IMR-90 (cell line): ENCODE measurements at regions not wholly inside any gene's neighbourhood (a gene's known extent, or its start where the extent isn't known, plus 50 kb on each side); places are given as distances from the start of the nearest gene placed in this dataset.

Experiments
- ATAC-seq: fragments of 200-7000 bp; cut with Tn5 transposase; 2 replicates; pipeline ENCODE4 v1.9.1; 2020; ENCODE audit warnings: low read depth, mild to moderate bottlenecking, moderate library complexity
- BruUV-seq: library from RNA; stranded (reverse); fragments of 400-500 nt; replicated peaks from 2 replicates; lab custom pipeline; 2021; lab: Mats Ljungman, UMichigan
- CTCF ChIA-PET: fragments of 300-600 bp; formaldehyde crosslinking; extraction: SDS; loops from one replicate; lab custom pipeline; 2021; ENCODE audit warnings: antibody characterized with exemption; lab: Yijun Ruan, JAX
- POLR2A ChIA-PET: fragments of 300-600 bp; sonication (Branson Sonifier 250); formaldehyde crosslinking; loops from one replicate; lab custom pipeline; 2022; ENCODE audit warnings: antibody characterized with exemption; ENCODE audit not compliant: unreplicated experiment; lab: Charles Lee
- DNase-seq: peaks from one replicate; pipeline ENCODE4 v3.0.0; 2013
- H2AFZ ChIP-seq: replicated peaks from 2 replicates; pipeline ENCODE3; 2013; ENCODE audit warnings: low read length, mild to moderate bottlenecking; ENCODE audit not compliant: poor library complexity
- H2AK5ac ChIP-seq: 2 replicates; pipeline ENCODE4 v1.6.1; 2013; ENCODE audit warnings: low read depth, low read length, inconsistent platforms
- H2AK9ac ChIP-seq: replicated peaks from 2 replicates; pipeline ENCODE3; 2013; ENCODE audit warnings: mild to moderate bottlenecking, low read depth, low read length, moderate library complexity; ENCODE audit not compliant: poor library complexity
- H2BK120ac ChIP-seq: 2 replicates; pipeline ENCODE4 v1.6.1; 2013; ENCODE audit warnings: low read depth, low read length, inconsistent platforms
- H2BK15ac ChIP-seq: 3 replicates; pipeline ENCODE4 v1.6.1; 2013; ENCODE audit warnings: low read depth, low read length, inconsistent platforms
- H2BK20ac ChIP-seq: 2 replicates; pipeline ENCODE4 v1.6.1; 2013; ENCODE audit warnings: low read depth, mild to moderate bottlenecking, inconsistent platforms, low read length, moderate library complexity
- H2BK5ac ChIP-seq: 2 replicates; pipeline ENCODE4 v1.6.1; 2013; ENCODE audit warnings: mild to moderate bottlenecking, low read depth, low read length, inconsistent platforms; ENCODE audit not compliant: poor library complexity, severe bottlenecking
- H3K14ac ChIP-seq: replicated peaks from 2 replicates; pipeline ENCODE4 v1.6.1; 2013; ENCODE audit warnings: low read depth, low read length, inconsistent platforms
- H3K18ac ChIP-seq: 2 replicates; pipeline ENCODE4 v1.6.1; 2013; ENCODE audit warnings: low read depth, low read length, control low read depth
- H3K23ac ChIP-seq: 2 replicates; pipeline ENCODE4 v1.6.1; 2013; ENCODE audit warnings: low read depth, low read length, inconsistent platforms
- H3K27ac ChIP-seq: 2 replicates; pipeline ENCODE4 v1.5.1; 2013; ENCODE audit warnings: mild to moderate bottlenecking, control low read depth, low read length; ENCODE audit not compliant: insufficient read depth
- H3K27me3 ChIP-seq: 2 replicates; pipeline ENCODE4 v1.6.1; 2013; ENCODE audit warnings: low read length; ENCODE audit not compliant: control insufficient read depth, insufficient read depth
- H3K36me3 ChIP-seq: 2 replicates; pipeline ENCODE4 v1.6.1; 2013; ENCODE audit warnings: low read length, mixed read lengths; ENCODE audit not compliant: control insufficient read depth, insufficient read depth
- H3K4ac ChIP-seq: 2 replicates; pipeline ENCODE4 v1.6.1; 2013; ENCODE audit warnings: low read depth, low read length, inconsistent platforms
- H3K4me1 ChIP-seq: 2 replicates; pipeline ENCODE4 v1.6.1; 2013; ENCODE audit warnings: low read length, mixed read lengths; ENCODE audit not compliant: control insufficient read depth, insufficient read depth
- H3K4me2 ChIP-seq: 2 replicates; pipeline ENCODE4 v1.6.1; 2013; ENCODE audit warnings: low read depth, mild to moderate bottlenecking, control low read depth, low read length, moderate library complexity
- H3K4me3 ChIP-seq: 2 replicates; pipeline ENCODE4 v1.5.1; 2013; ENCODE audit warnings: low read depth, mild to moderate bottlenecking, control low read depth, low read length, moderate library complexity; ENCODE audit not compliant: insufficient read depth
- H3K56ac ChIP-seq: 2 replicates; pipeline ENCODE4 v1.6.1; 2013; ENCODE audit warnings: low read length, inconsistent platforms; ENCODE audit not compliant: insufficient read depth; ENCODE audit errors: extremely low read depth
- H3K79me1 ChIP-seq, 2 experiments: 2 replicates each; pipeline ENCODE4 v1.6.1; 2013; ENCODE audit warnings: low read length in 2 of 2, inconsistent platforms in 1 of 2, low read depth in 1 of 2
- H3K9ac ChIP-seq: 2 replicates; pipeline ENCODE4 v1.6.1; 2013; ENCODE audit warnings: low read depth, low read length, control low read depth
- H3K9me1 ChIP-seq: 2 replicates; pipeline ENCODE4 v1.6.1; 2013; ENCODE audit warnings: low read length, inconsistent platforms; ENCODE audit not compliant: insufficient read depth
- H3K9me3 ChIP-seq: 2 replicates; pipeline ENCODE4 v1.6.1; 2013; ENCODE audit warnings: low read length; ENCODE audit not compliant: control insufficient read depth, insufficient read depth
- H4K20me1 ChIP-seq: 2 replicates; pipeline ENCODE4 v1.6.1; 2013; ENCODE audit warnings: low read length, inconsistent platforms; ENCODE audit not compliant: insufficient read depth
- H4K5ac ChIP-seq: 2 replicates; pipeline ENCODE4 v1.6.1; 2013; ENCODE audit warnings: mild to moderate bottlenecking, low read depth, low read length, control low read depth
- H4K8ac ChIP-seq, 2 experiments: 2 replicates each; pipeline ENCODE4 v1.6.1; 2013; ENCODE audit warnings: low read depth in 2 of 2, low read length in 2 of 2, control low read depth in 1 of 2, inconsistent platforms in 1 of 2
- H4K91ac ChIP-seq: 2 replicates; pipeline ENCODE4 v1.6.1; 2013; ENCODE audit warnings: low read depth, low read length, inconsistent platforms; ENCODE audit not compliant: insufficient read depth
- BHLHE40 ChIP-seq: fragments of 150-350 bp; IDR thresholded peaks from 2 replicates; pipeline ENCODE4 v1.6.1; 2016; ENCODE audit warnings: mild to moderate bottlenecking, low read depth, low read length
- CEBPB ChIP-seq: IDR thresholded peaks from 2 replicates; pipeline ENCODE4 v1.6.1; 2012; ENCODE audit warnings: low read depth, low read length, improper control_type of control experiment
- CHD1 ChIP-seq: IDR thresholded peaks from 2 replicates; pipeline ENCODE4 v1.6.1; 2012; ENCODE audit warnings: low read depth, low read length, improper control_type of control experiment
- CTCF ChIP-seq: conservative IDR thresholded peaks from 2 replicates; pipeline ENCODE4 v1.5.1; 2012; ENCODE audit warnings: mild to moderate bottlenecking, low read depth, low read length, improper control_type of control experiment
- ELK1 ChIP-seq: fragments of 150-350 bp; IDR thresholded peaks from 2 replicates; pipeline ENCODE4 v1.6.1; 2016; ENCODE audit warnings: low read depth, mild to moderate bottlenecking, low read length, moderate library complexity, borderline replicate concordance
- FOS ChIP-seq: fragments of 150-350 bp; IDR thresholded peaks from 2 replicates; pipeline ENCODE4 v1.6.1; 2016; ENCODE audit warnings: low read depth, low read length
- MAFK ChIP-seq: IDR thresholded peaks from 2 replicates; pipeline ENCODE4 v1.6.1; 2012; ENCODE audit warnings: low read depth, low read length, improper control_type of control experiment
- MAZ ChIP-seq: IDR thresholded peaks from 2 replicates; pipeline ENCODE4 v1.6.1; 2012; ENCODE audit warnings: low read depth, mild to moderate bottlenecking, low read length, improper control_type of control experiment, moderate library complexity, borderline replicate concordance
- MXI1 ChIP-seq: IDR thresholded peaks from 2 replicates; pipeline ENCODE4 v1.6.1; 2012; ENCODE audit warnings: low read depth, mild to moderate bottlenecking, low read length, moderate library complexity, borderline replicate concordance
- NFE2L2 ChIP-seq: fragments of 150-350 bp; IDR thresholded peaks from 2 replicates; pipeline ENCODE4 v1.6.1; 2016; ENCODE audit warnings: low read depth, mild to moderate bottlenecking, low read length
- POLR2A ChIP-seq: IDR thresholded peaks from 2 replicates; pipeline ENCODE4 v1.6.1; 2012; ENCODE audit warnings: mild to moderate bottlenecking, low read depth, low read length
- RAD21 ChIP-seq: IDR thresholded peaks from 2 replicates; pipeline ENCODE4 v1.6.1; 2012; ENCODE audit warnings: low read length, improper control_type of control experiment
- RCOR1 ChIP-seq: IDR thresholded peaks from 2 replicates; pipeline ENCODE4 v1.6.1; 2012; ENCODE audit warnings: mild to moderate bottlenecking, low read length, improper control_type of control experiment; ENCODE audit not compliant: insufficient replicate concordance
- RFX5 ChIP-seq: IDR thresholded peaks from 2 replicates; pipeline ENCODE4 v1.8.0; 2012; ENCODE audit warnings: low read depth, mild to moderate bottlenecking, low read length, moderate library complexity
- SMC3 ChIP-seq: fragments of 150-350 bp; IDR thresholded peaks from 2 replicates; pipeline ENCODE4 v1.6.1; 2016; ENCODE audit warnings: low read depth, mild to moderate bottlenecking, antibody characterized with exemption, low read length, moderate library complexity
- USF2 ChIP-seq: fragments of 150-350 bp; IDR thresholded peaks from 2 replicates; pipeline ENCODE4 v1.6.1; 2017; ENCODE audit warnings: mild to moderate bottlenecking, antibody characterized with exemption, low read length, low read depth
- WGBS, 2 experiments: methylation state at CpG; one replicate each; pipeline versions ENCODE4 v1.1.5 to v1.1.7; 2013; ENCODE audit warnings: missing lambda C conversion rate in 2 of 2; ENCODE audit not compliant: insufficient read length in 1 of 2; ENCODE audit errors: extremely low coverage in 2 of 2; 5-methylcytosine and 5-hydroxymethylcytosine counted together
- dilution Hi-C: fragments of 300-500 bp; cut with HindIII; formaldehyde crosslinking; loops from one replicate; pipeline ENCODE4 v1.14.3; 2018; ENCODE audit warnings: low sequenced_read_pairs; ENCODE audit not compliant: unreplicated experiment
- in situ Hi-C: fragments of 300-500 bp; cut with MboI; formaldehyde crosslinking; loops from 3 replicates; pipeline ENCODE4 v1.14.3; 2019; ENCODE audit warnings: low sequenced_read_pairs, inconsistent platforms, mixed read lengths
- intact Hi-C: fragments of 100-400 bp; cut with micrococcal nuclease; formaldehyde crosslinking; loops from 2 replicates; pipeline ENCODE4 v1.10.0; 2022

GRCh38 chr10:125442856-125443540 is 240.0 kb downstream of the TEX36 start:
- H3K4me3 ChIP-seq: no peak overlapping the region
- no peak overlapping the region for H3K4me2 ChIP-seq
- no peak overlapping the region for H3K56ac ChIP-seq
- intact Hi-C loops (no loop called here), in situ Hi-C loops (no loop called here), dilution Hi-C loops (no loop called here)
- no peak overlapping the region for H3K18ac ChIP-seq
- H4K20me1 ChIP-seq: no peaks in the 10 kb centered on the region
- DNase-seq (peak; percentile 35), ATAC-seq (no peak; the same call in 1 of the 2 replicates)
- H3K9ac ChIP-seq: no peak overlapping the region
- no peaks in the 10 kb centered on the region for H3K79me1 ChIP-seq
- no peaks in the 10 kb centered on the region; the same call in none of the 2 replicates for H3K27me3 ChIP-seq
- no peak overlapping the region for H2BK20ac ChIP-seq
- no peak overlapping the region for H2BK15ac ChIP-seq
- no peak overlapping the region for H3K14ac ChIP-seq
- H3K23ac ChIP-seq: no peak overlapping the region
- H2AK5ac ChIP-seq: no peak overlapping the region
- no peak overlapping the region for H4K91ac ChIP-seq
- CTCF ChIA-PET: no interaction called here
- BruUV-seq: no TSS peak
- no peak overlapping the region for H3K27ac ChIP-seq
- no CpG with 5 or more reads among the region's 13 CpGs for WGBS, 2 experiments
- no peak overlapping the region for H2AFZ ChIP-seq
- no peaks in the 10 kb centered on the region for H3K36me3 ChIP-seq
- no peak overlapping the region for H3K4ac ChIP-seq
- POLR2A ChIA-PET: no interaction called here
- TF ChIP-seq MAZ: no peak
- TF ChIP-seq FOS: no peak
- TF ChIP-seq RFX5: no peak
- no peak for TF ChIP-seq POLR2A
- no peak for TF ChIP-seq ELK1
- TF ChIP-seq SMC3: no peak
- no peak for TF ChIP-seq RAD21
- TF ChIP-seq BHLHE40: no peak
- TF ChIP-seq NFE2L2: no peak
- no peak for TF ChIP-seq RCOR1
- no peak for TF ChIP-seq CEBPB
- no peak for TF ChIP-seq USF2
- TF ChIP-seq CHD1: no peak
- TF ChIP-seq MAFK: no peak
- TF ChIP-seq CTCF: no peak
- no peak for TF ChIP-seq MXI1
- no peak overlapping the region for H2BK5ac ChIP-seq
- H2BK120ac ChIP-seq: no peak overlapping the region
- no peaks in the 10 kb centered on the region for H3K9me3 ChIP-seq
- no peak overlapping the region for H4K5ac ChIP-seq
- no peaks in the 10 kb centered on the region for H3K9me1 ChIP-seq
- H4K8ac ChIP-seq: no peak overlapping the region
- H2AK9ac ChIP-seq: no peak overlapping the region
- no peaks in the 10 kb centered on the region for H3K4me1 ChIP-seq
